ENCODE measurements at regions not wholly inside any gene's neighbourhood (a gene's known extent, or its start where the extent isn't known, plus 50 kb on each side); places are given as distances from the start of the nearest gene placed in this dataset.

- no peaks in the 10 kb centered on the region for H3K4me1 ChIP-seq (ENCODE audit: control insufficient read depth, low read length)
- TF ChIP-seq CTCF (IDR thresholded peaks at IDR 0.05; ENCODE audit: low read depth, low read length, poor library complexity, severe bottlenecking), result no peak
- TF ChIP-seq EZH2phosphoT487 (IDR thresholded peaks at IDR 0.05; ENCODE audit: borderline replicate concordance, low read length), result no peak
- H3K4me3 ChIP-seq (ENCODE audit: low read length), result no peak overlapping the region
- H3K27me3 ChIP-seq (ENCODE audit: control insufficient read depth, low read length), result peaks cover 2% of the 10 kb centered on the region; the same call in 1 of the 2 replicates
- H3F3A ChIP-seq (ENCODE audit: control insufficient read depth, insufficient read depth), result no peaks in the 10 kb centered on the region
- no peaks in the 10 kb centered on the region for H3K36me3 ChIP-seq (ENCODE audit: control insufficient read depth, low read length)
- H3K9me2 ChIP-seq (replicated peaks; ENCODE audit: control insufficient read depth, low read length), result no peaks in the 10 kb centered on the region
- H4K20me1 ChIP-seq (ENCODE audit: control insufficient read depth, insufficient read depth, low read depth, low read length), result no peaks in the 10 kb centered on the region
- H3K4me2 ChIP-seq (ENCODE audit: low read length), result no peak overlapping the region
- no peak overlapping the region for H3K27ac ChIP-seq (ENCODE audit: low read depth, low read length)
- no peaks in the 10 kb centered on the region for H3K9me3 ChIP-seq (ENCODE audit: control insufficient read depth, insufficient read depth, low read length)
- no peaks in the 10 kb centered on the region for H3K79me2 ChIP-seq (ENCODE audit: control insufficient read depth, low read length)
These were observed 235.9 kb downstream of the TFAP2C start for GRCh38 chr20:56865055-56865454.

- Histone ChIP-seq H3F3A (ENCODE audit: control insufficient read depth, insufficient read depth) (no peaks in the 10 kb centered on the region), H3K36me3 (ENCODE audit: control insufficient read depth, low read length) (no peaks in the 10 kb centered on the region), H3K4me2 (ENCODE audit: low read length) (no peak overlapping the region), H3K9me3 (ENCODE audit: control insufficient read depth, insufficient read depth, low read length) (no peaks in the 10 kb centered on the region), H4K20me1 (ENCODE audit: control insufficient read depth, insufficient read depth, low read depth, low read length) (no peaks in the 10 kb centered on the region), H3K4me3 (ENCODE audit: low read length) (no peak overlapping the region), H3K9me2 (replicated peaks; ENCODE audit: control insufficient read depth, low read length) (no peaks in the 10 kb centered on the region), H3K79me2 (ENCODE audit: control insufficient read depth, low read length) (no peaks in the 10 kb centered on the region), H3K27ac (ENCODE audit: low read depth, low read length) (no peak overlapping the region), H3K27me3 (ENCODE audit: control insufficient read depth, low read length) (no peaks in the 10 kb centered on the region), H3K4me1 (ENCODE audit: control insufficient read depth, low read length) (no peaks in the 10 kb centered on the region)
- TF ChIP-seq EZH2phosphoT487 (IDR thresholded peaks at IDR 0.05; ENCODE audit: borderline replicate concordance, low read length), result no peak
- TF ChIP-seq CTCF (IDR thresholded peaks at IDR 0.05; ENCODE audit: low read depth, low read length, poor library complexity, severe bottlenecking), result no peak
These were observed 238.0 kb downstream of the TFAP2C start for GRCh38 chr20:56867128-56867527.

GRCh38 chr20:56868746-56869145 lies 239.6 kb downstream of the TFAP2C start:
- no peaks in the 10 kb centered on the region for H3F3A ChIP-seq (ENCODE audit: control insufficient read depth, insufficient read depth)
- no peaks in the 10 kb centered on the region for H4K20me1 ChIP-seq (ENCODE audit: control insufficient read depth, insufficient read depth, low read depth, low read length)
- H3K9me2 ChIP-seq (replicated peaks; ENCODE audit: control insufficient read depth, low read length), result no peaks in the 10 kb centered on the region
- H3K79me2 ChIP-seq (ENCODE audit: control insufficient read depth, low read length), result no peaks in the 10 kb centered on the region
- H3K9me3 ChIP-seq (ENCODE audit: control insufficient read depth, insufficient read depth, low read length), result no peaks in the 10 kb centered on the region
- H3K4me1 ChIP-seq (ENCODE audit: control insufficient read depth, low read length), result no peaks in the 10 kb centered on the region
- H3K27me3 ChIP-seq (ENCODE audit: control insufficient read depth, low read length), result no peaks in the 10 kb centered on the region
- TF ChIP-seq CTCF (IDR thresholded peaks at IDR 0.05; ENCODE audit: low read depth, low read length, poor library complexity, severe bottlenecking) (no peak), EZH2phosphoT487 (IDR thresholded peaks at IDR 0.05; ENCODE audit: borderline replicate concordance, low read length) (no peak)
- no peak overlapping the region for H3K27ac ChIP-seq (ENCODE audit: low read depth, low read length)
- H3K4me3 ChIP-seq (ENCODE audit: low read length), result no peak overlapping the region
- no peak overlapping the region for H3K4me2 ChIP-seq (ENCODE audit: low read length)
- H3K36me3 ChIP-seq (ENCODE audit: control insufficient read depth, low read length), result no peaks in the 10 kb centered on the region

GRCh38 chr20:56870271-56870670 lies 241.2 kb downstream of the TFAP2C start:
- Histone ChIP-seq H3K4me3 (ENCODE audit: low read length) (no peak overlapping the region), H3K27me3 (ENCODE audit: control insufficient read depth, low read length) (no peaks in the 10 kb centered on the region), H3K36me3 (ENCODE audit: control insufficient read depth, low read length) (no peaks in the 10 kb centered on the region), H4K20me1 (ENCODE audit: control insufficient read depth, insufficient read depth, low read depth, low read length) (no peaks in the 10 kb centered on the region), H3K27ac (ENCODE audit: low read depth, low read length) (no peak overlapping the region), H3K4me1 (ENCODE audit: control insufficient read depth, low read length) (no peaks in the 10 kb centered on the region), H3F3A (ENCODE audit: control insufficient read depth, insufficient read depth) (no peaks in the 10 kb centered on the region), H3K4me2 (ENCODE audit: low read length) (no peak overlapping the region), H3K9me2 (replicated peaks; ENCODE audit: control insufficient read depth, low read length) (no peaks in the 10 kb centered on the region), H3K79me2 (ENCODE audit: control insufficient read depth, low read length) (no peaks in the 10 kb centered on the region), H3K9me3 (ENCODE audit: control insufficient read depth, insufficient read depth, low read length) (no peaks in the 10 kb centered on the region)
- TF ChIP-seq EZH2phosphoT487 (IDR thresholded peaks at IDR 0.05; ENCODE audit: borderline replicate concordance, low read length) (no peak), CTCF (IDR thresholded peaks at IDR 0.05; ENCODE audit: low read depth, low read length, poor library complexity, severe bottlenecking) (no peak)
